GM18519 (cell line): ENCODE measurements at regions not wholly inside any gene's neighbourhood (a gene's known extent, or its start where the extent isn't known, plus 50 kb on each side); places are given as distances from the start of the nearest gene placed in this dataset.
"Not testable (repeated sequence)": the region's sequence is repeated elsewhere in the genome, so short reads cannot be mapped to it uniquely, and the experiment has no call there.

Source experiments
- ATAC-seq: cut with Tn5 transposase; IDR thresholded peaks from one replicate; pipeline ENCODE4 v1.9.1; 2021; ENCODE audit warnings: mild to moderate bottlenecking, moderate library complexity; ENCODE audit not compliant: unreplicated experiment, low FRiP score

- ATAC-seq = no peak
Observed at GRCh38 chr12:72839696-72840095, 567.5 kb downstream of the TRHDE start.

DNA sequence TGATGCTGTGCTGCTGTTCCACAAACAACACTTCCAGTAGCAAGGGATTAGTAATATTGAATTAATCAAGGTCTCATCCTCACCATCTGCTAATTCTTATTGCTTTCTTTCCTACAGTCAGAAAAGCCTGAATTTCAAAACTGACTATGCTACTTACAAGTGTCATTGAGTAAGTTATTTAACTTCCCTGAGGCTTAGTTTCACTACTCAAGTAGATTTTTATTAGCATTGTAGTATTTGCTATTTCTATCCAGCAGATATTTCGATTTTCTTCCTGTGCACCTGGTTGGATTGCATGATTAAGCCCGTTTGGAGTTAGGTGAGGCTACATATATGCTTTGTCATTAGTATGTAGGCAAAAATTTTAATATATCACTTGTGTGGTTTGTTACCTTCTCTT lies 591.5 kb downstream of the TRHDE start:
- no peak for ATAC-seq

DNA sequence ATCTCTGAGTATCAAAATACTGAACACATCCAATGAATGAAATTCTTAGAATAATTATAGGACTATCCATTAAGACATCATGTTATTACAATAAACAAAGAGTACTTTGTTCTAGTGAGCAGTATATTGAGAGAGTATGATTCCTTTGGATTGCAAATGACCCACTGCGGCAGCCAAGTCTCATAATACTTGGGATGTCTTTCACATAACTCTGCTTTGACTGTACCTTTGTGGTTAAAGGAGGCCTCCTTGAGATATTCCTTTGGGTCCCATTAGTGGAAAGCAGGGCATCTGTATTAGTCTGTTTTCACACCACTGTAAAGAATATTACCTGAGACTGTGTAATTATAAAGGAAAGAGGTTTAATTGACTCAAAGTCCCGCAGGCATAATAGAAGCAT lies 593.8 kb downstream of the TRHDE start:
- ATAC-seq = no peak

- no peak for ATAC-seq
Observed at GRCh38 chr12:72869024-72869423, 596.9 kb downstream of the TRHDE start.

- no peak for ATAC-seq
Observed at GRCh38 chr12:72872238-72872887, 600.2 kb downstream of the TRHDE start.

- ATAC-seq = no peak
Observed at GRCh38 chr12:72872996-72873395, 600.8 kb downstream of the TRHDE start.

- ATAC-seq = no peak
Observed at GRCh38 chr12:72876092-72876491, 603.9 kb downstream of the TRHDE start.

DNA sequence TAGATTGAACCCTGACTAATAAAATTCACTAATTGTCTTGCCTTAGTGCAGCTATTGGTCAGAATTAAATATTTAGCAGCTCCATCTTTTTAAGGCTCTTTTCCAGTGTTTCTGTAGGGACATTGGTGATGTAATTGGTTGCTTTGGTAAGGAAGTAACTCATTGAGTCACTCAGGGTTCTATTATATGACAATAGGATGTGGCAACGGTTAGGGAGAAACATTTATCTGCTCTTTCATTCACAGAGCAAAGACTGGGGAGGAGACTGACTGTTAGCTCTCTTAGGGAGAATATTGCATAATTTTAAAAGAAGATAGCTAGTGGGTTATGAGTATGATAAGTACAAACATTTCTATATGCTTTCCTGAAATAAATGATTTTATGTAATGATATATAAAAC lies 616.5 kb downstream of the TRHDE start:
- ATAC-seq = no peak

GRCh38 chr12:72889791-72890190 lies 617.6 kb downstream of the TRHDE start:
- ATAC-seq = no peak

DNA sequence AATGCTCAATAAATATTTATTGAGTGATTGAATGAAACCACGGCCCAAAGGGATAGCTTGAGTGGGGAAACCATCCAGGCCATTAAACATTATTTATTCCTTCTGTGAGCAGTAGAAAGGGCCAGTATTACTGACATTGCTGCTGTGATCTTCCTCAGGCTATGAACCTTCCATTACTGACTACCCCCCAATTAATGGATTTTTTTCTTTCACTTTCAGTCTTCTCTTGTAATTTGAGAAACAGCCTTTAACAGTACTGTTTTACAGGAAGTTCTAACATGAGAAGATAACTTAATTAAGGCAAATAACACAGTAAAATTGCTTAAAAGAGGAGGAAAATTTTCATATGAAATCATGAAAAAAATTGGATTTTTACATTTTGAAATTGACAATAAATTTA lies 629.5 kb downstream of the TRHDE start:
- no peak for ATAC-seq

DNA sequence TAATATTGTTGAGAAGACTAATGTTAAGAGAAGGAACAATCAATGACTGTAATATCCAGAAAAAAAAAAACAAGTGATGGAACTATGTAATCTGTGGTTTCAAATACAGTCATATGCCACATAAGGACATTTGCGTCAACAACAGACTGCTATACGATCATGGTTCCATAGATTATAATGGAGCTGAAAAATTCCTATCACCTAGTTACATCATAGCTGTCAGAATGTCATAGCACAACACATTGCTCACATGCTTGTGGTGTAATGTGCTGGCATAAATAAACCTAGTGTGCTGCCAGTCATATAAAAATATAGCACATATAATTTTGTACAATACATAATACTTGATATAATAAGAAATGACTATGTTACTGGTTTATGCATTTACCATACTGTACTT lies 653.5 kb downstream of the TRHDE start:
- no peak for ATAC-seq

DNA sequence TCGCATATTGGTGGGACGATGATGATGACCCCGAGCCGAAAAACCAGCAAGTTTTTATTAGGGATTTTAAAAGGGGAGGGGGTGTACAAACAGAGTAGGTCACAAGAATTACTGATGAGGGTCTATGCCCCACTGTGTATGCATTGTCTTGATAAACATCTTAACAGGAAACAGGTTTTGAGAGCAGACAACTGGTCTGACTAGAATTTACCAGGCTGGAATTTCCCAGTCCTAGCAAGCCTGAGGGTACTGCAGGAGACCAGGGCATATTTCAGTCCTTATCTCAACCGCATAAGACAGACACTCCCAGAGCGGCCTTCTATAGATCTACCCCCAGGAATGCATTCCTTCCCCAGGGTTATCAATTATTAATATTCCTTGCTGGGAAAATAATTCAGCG lies 659.7 kb downstream of the TRHDE start:
- not testable (repeated sequence) for ATAC-seq

DNA sequence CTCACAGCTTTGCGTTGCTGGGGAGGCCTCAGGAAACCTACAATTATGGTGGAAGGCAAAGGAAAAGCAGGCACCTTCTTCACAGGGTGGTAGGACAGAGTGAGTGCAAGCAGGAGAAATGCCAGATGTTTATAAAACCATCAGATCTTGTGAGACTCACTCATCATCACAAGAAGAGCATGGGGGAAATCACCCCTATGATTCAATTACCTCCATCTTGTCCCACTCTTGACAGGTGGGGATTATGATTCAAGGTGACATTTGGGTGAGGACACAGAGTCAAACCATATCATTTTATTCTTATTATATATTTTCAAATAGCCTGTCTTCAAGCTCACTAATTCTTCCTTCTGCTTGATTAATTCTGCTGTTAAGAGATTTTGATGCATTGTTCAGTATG lies 665.3 kb downstream of the TRHDE start:
- ATAC-seq = no peak

DNA sequence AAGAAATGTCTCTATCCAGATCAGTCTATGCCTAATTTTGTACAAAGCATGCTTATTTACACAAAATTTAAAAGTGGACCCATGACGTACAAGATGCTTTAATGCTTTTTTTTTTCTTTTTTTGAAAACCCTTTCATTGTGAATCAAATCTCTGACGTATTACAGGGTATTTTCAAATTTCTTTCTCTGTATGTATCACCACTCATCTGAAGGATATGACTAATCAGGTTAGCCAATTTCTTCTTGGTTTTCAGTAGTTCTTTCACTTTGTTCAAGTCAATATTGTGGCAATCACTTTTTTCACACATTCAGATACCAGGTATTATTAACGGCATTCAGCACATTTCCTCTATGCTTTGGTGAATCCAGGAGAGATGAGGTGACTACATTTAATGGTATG lies 685.3 kb downstream of the TRHDE start:
- ATAC-seq = no peak

DNA sequence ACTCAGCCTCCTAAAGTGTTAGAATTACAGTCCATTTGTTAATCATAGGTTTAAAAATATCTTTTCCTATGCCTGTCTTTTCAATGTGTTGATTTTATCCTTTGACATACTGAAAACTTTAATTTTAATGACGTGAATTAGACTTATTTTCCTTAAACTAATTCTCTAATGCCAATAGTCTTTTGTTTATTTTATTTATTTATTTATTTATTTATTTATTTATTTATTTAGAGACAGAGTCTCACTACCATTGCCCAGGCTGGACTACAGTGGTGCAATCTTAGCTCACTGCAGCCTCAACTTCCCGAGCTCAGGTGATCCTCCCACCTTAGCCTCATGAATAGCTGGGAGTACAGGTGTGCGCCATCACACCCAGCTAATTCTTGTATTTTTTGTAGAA lies 694.5 kb downstream of the TRHDE start:
- ATAC-seq = no peak

- no peak for ATAC-seq
Observed at GRCh38 chr12:72974954-72975555, 702.9 kb downstream of the TRHDE start.

- ATAC-seq = no peak
Observed at GRCh38 chr12:72978999-72979398, 706.8 kb downstream of the TRHDE start.

DNA sequence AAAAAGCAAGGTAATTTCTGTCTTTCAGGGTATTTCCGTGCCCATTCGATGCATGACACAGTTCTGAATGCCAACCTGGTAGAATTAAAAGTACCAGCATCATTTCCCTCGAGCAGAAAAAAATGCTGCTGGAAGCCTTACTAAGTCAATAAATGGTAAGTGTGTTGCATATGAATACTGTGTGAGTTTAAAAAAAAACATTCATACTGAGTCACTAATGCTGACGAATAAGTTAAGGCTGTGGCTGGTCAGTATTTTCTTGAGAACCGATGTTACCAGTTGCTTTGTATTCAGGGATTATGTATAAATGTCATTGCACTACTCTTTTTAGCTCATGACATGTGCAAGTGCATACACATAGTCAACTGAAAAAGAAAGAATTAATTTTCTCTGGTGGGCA lies 710.2 kb downstream of the TRHDE start:
- no peak for ATAC-seq

DNA sequence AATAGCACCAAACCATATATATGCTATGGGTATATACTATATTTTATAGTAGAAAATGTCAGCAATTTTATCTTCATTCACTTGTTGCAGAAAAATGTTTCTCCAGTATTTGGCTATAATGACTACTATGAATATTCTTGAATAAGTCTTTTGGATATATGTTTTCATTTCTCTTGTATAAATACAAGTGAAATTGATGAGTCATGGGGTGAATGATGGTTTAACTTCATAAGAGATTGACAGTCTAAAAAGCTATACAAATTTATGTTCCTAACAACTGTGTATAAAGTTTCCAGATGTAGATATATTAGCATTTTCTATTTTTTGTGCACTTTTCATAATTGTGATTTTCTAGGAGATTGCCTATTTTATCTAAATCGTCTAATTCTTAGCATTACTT lies 714.8 kb downstream of the TRHDE start:
- ATAC-seq = no peak

- no peak for ATAC-seq
Observed at GRCh38 chr12:72989458-72989947, 717.3 kb downstream of the TRHDE start.

- ATAC-seq = not testable (repeated sequence)
Observed at GRCh38 chr12:72995029-72995428, 722.9 kb downstream of the TRHDE start.

DNA sequence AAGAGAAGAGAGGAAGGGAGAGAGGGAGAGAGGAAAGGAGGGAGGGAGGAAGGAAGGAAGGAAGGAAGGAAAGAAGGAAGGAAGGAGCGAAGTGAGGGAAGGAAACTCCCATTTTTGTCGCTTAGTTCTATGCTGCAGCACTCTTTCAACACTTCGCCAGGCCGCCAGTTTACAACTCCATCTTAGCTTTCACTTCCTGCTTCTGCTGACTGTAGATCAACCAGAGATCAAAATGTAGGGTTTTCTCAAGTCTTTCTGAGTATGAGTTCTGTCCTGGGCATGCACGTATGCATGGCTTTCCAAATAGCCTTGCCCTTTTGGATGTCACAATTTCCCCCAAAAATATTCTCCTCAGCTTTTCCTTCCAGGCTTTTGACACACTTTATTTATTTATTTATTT lies 723.4 kb downstream of the TRHDE start:
- ATAC-seq = no peak
